Neural progenitor cell (in vitro differentiated cells): ENCODE measurements at regions not wholly inside any gene's neighbourhood (a gene's known extent, or its start where the extent isn't known, plus 50 kb on each side); places are given as distances from the start of the nearest gene placed in this dataset.

Experiments
- DNase-seq: peaks from one replicate; pipeline ENCODE4 v3.0.0-alpha.2; 2016; ENCODE audit warnings: low spot score
- H2AFZ ChIP-seq: fragments of 200-600 bp; sonication (generic); replicated peaks from 2 replicates; pipeline ENCODE4 v1.6.1; 2016; ENCODE audit warnings: antibody characterized with exemption
- H3F3A ChIP-seq: fragments of 200-600 bp; sonication (generic); 2 replicates; pipeline ENCODE4 v1.6.1; 2016; ENCODE audit warnings: antibody characterized with exemption, low read depth
- H3K27ac ChIP-seq: fragments of 200-600 bp; sonication (generic); 2 replicates; pipeline ENCODE4 v1.5.1; 2016; ENCODE audit warnings: mild to moderate bottlenecking
- H3K27me3 ChIP-seq: fragments of 200-600 bp; sonication (generic); 2 replicates; pipeline ENCODE4 v1.6.1; 2016; ENCODE audit warnings: mild to moderate bottlenecking, moderate library complexity
- H3K36me3 ChIP-seq: fragments of 200-600 bp; sonication (generic); 2 replicates; pipeline ENCODE4 v1.5.1; 2016
- H3K4me1 ChIP-seq: fragments of 200-600 bp; sonication (generic); 2 replicates; pipeline ENCODE4 v1.6.1; 2016; ENCODE audit warnings: mixed run types
- H3K4me2 ChIP-seq: fragments of 200-600 bp; sonication (generic); 2 replicates; pipeline ENCODE4 v1.6.1; 2016
- H3K4me3 ChIP-seq: fragments of 200-600 bp; sonication (generic); 2 replicates; pipeline ENCODE4 v1.5.1; 2016
- H3K79me2 ChIP-seq: fragments of 200-600 bp; sonication (generic); 2 replicates; pipeline ENCODE4 v1.6.1; 2016; ENCODE audit warnings: low read depth
- H3K9ac ChIP-seq: fragments of 200-600 bp; sonication (generic); 2 replicates; pipeline ENCODE4 v1.6.1; 2016
- H3K9me3 ChIP-seq: fragments of 200-600 bp; sonication (generic); 2 replicates; pipeline ENCODE4 v1.5.1; 2016; ENCODE audit warnings: low read depth
- H4K20me1 ChIP-seq: fragments of 200-600 bp; sonication (generic); 2 replicates; pipeline ENCODE4 v1.6.1; 2016; ENCODE audit warnings: low read depth
- H3K27ac Mint-ChIP-seq: 3 replicates; pipeline ENCODE4 v1.8.0; 2021; ENCODE audit warnings: mixed read lengths
- H3K27me3 Mint-ChIP-seq: 2 replicates; pipeline ENCODE4 v1.8.0; 2022; ENCODE audit warnings: low read depth, mild to moderate bottlenecking, inconsistent platforms, moderate library complexity, mixed read lengths; ENCODE audit not compliant: insufficient read depth
- H3K36me3 Mint-ChIP-seq: 3 replicates; pipeline ENCODE4 v1.8.0; 2021; ENCODE audit warnings: mixed read lengths
- H3K4me1 Mint-ChIP-seq: 3 replicates; pipeline ENCODE4 v1.8.0; 2021; ENCODE audit warnings: mixed read lengths
- H3K4me3 Mint-ChIP-seq: 3 replicates; pipeline ENCODE4 v1.8.0; 2021; ENCODE audit warnings: mild to moderate bottlenecking, moderate library complexity, mixed read lengths
- H3K9me3 Mint-ChIP-seq: 3 replicates; pipeline ENCODE4 v1.8.0; 2020; ENCODE audit warnings: mixed read lengths
- EZH2 ChIP-seq: fragments of 200-600 bp; sonication (generic); IDR thresholded peaks from 2 replicates; pipeline ENCODE4 v1.6.1; 2017; ENCODE audit warnings: antibody characterized with exemption, mild to moderate bottlenecking, moderate library complexity
- EZH2phosphoT487 ChIP-seq: fragments of 200-600 bp; sonication (generic); IDR thresholded peaks from 2 replicates; pipeline ENCODE4 v1.6.1; 2017; ENCODE audit warnings: antibody characterized with exemption
- TF ChIP-seq, protein P1 (sequence below): fragments of 200-600 bp; sonication (generic); IDR thresholded peaks from 2 replicates; pipeline ENCODE4 v1.5.1; 2017; ENCODE audit warnings: antibody characterized with exemption, mild to moderate bottlenecking

- H3K36me3 ChIP-seq: no peaks in the 10 kb centered on the region
- no peaks in the 10 kb centered on the region for H3K36me3 Mint-ChIP-seq
- TF ChIP-seq EZH2 (no peak), EZH2phosphoT487 (no peak)
- TF ChIP-seq, protein P1, sequence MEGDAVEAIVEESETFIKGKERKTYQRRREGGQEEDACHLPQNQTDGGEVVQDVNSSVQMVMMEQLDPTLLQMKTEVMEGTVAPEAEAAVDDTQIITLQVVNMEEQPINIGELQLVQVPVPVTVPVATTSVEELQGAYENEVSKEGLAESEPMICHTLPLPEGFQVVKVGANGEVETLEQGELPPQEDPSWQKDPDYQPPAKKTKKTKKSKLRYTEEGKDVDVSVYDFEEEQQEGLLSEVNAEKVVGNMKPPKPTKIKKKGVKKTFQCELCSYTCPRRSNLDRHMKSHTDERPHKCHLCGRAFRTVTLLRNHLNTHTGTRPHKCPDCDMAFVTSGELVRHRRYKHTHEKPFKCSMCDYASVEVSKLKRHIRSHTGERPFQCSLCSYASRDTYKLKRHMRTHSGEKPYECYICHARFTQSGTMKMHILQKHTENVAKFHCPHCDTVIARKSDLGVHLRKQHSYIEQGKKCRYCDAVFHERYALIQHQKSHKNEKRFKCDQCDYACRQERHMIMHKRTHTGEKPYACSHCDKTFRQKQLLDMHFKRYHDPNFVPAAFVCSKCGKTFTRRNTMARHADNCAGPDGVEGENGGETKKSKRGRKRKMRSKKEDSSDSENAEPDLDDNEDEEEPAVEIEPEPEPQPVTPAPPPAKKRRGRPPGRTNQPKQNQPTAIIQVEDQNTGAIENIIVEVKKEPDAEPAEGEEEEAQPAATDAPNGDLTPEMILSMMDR: no peak
- H3K9me3 Mint-ChIP-seq: peaks cover 2% of the 10 kb centered on the region
- no peak overlapping the region for H3K27ac Mint-ChIP-seq
- H3K79me2 ChIP-seq: no peaks in the 10 kb centered on the region
- H3K9ac ChIP-seq: no peak overlapping the region
- peaks cover 6% of the 10 kb centered on the region for H3K4me1 Mint-ChIP-seq
- H2AFZ ChIP-seq: no peak overlapping the region
- H3K4me3 ChIP-seq: no peak overlapping the region
- DNase-seq: no peak
- no peaks in the 10 kb centered on the region for H4K20me1 ChIP-seq
- H3K9me3 ChIP-seq: no peaks in the 10 kb centered on the region
- no peak overlapping the region for H3K27ac ChIP-seq
- H3K27me3 ChIP-seq: no peaks in the 10 kb centered on the region
- no peak overlapping the region for H3K4me3 Mint-ChIP-seq
- no peaks in the 10 kb centered on the region for H3F3A ChIP-seq
- peaks cover 13% of the 10 kb centered on the region for H3K27me3 Mint-ChIP-seq
- H3K4me1 ChIP-seq: no peaks in the 10 kb centered on the region
- H3K4me2 ChIP-seq: no peak overlapping the region
These were observed 99.4 kb downstream of the MICALL2 start for GRCh38 chr7:1359681-1360485.

DNA sequence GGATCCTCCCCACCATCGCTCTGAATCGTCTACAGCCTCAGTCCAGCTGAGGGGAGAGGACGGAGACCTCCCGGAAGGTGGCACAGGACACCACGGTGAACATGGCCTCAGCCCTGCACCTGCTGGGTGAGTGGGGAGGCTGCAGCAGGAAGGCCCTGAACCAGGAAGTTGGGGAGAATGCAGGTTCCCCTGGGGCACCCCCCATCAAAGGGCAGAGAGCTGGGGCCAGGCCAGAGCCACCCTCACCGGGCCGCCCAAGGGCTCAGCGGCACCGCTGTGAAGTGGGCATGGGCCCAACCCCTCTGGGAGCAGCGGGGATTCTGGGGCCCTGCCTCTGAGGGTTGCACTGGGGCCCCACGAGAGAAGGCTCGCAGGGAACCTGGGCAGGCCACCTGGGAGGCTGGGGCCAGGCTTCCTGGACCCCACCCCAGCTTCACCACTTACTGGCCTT, 98.7 kb downstream of the MICALL2 start:
- Histone ChIP-seq H3K4me2 (no peak overlapping the region), H2AFZ (no peak overlapping the region), H3K9ac (no peak overlapping the region), H3K9me3 (no peaks in the 10 kb centered on the region), H3K27ac (no peak overlapping the region), H3K4me3 (no peak overlapping the region), H3K27me3 (peaks cover 5% of the 10 kb centered on the region), H3K79me2 (no peaks in the 10 kb centered on the region), H3F3A (no peaks in the 10 kb centered on the region), H3K4me1 (no peaks in the 10 kb centered on the region), H3K36me3 (no peaks in the 10 kb centered on the region), H4K20me1 (no peaks in the 10 kb centered on the region)
- DNase-seq: no peak
- Mint-ChIP-seq H3K36me3 (no peaks in the 10 kb centered on the region), H3K9me3 (peaks cover 2% of the 10 kb centered on the region), H3K4me1 (peaks cover 6% of the 10 kb centered on the region), H3K27me3 (peaks cover 15% of the 10 kb centered on the region), H3K4me3 (no peak overlapping the region), H3K27ac (no peak overlapping the region)
- TF ChIP-seq, protein P1: no peak
- TF ChIP-seq EZH2phosphoT487 (no peak), EZH2 (no peak)

DNA sequence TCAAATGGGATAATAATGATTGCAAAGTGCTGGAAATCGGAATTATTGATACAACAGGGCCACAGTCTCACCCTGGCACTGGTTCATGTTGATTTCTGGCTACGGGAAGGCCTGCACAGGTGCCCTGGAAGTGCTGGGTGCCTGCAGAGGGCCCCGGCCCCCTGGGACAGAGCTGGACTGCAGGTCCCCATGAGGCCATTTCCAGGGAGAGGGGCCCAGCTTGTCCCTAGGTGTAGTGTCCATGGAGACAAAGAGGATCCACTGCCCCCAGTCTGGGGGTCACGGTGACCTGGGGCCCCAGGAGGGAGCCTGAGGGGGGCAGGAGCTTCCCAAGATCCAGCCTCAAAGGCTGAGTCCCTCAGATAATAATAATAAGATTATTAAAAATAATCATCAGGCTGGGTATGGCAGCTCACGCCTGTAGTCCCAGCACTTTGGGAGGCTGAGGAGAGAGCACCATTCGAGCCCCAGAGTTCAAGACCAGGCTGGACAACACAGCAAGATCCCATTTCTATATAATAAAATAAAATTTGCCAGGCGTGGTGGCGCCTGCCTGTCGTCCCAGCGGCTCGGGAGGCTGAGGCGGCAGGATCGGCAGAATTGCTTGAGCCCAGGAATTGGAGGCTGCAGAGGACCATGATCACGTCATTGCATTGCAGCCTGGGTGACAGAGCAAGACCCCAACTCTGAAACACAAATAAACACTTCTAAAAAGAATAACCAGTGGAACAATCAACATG, 98.1 kb downstream of the MICALL2 start:
- no peak overlapping the region for H3K27ac ChIP-seq
- no peak overlapping the region for H3K9ac ChIP-seq
- no peaks in the 10 kb centered on the region for H3K79me2 ChIP-seq
- H3K9me3 ChIP-seq: no peaks in the 10 kb centered on the region
- DNase-seq: no peak
- H3K4me1 ChIP-seq: no peaks in the 10 kb centered on the region
- H3K9me3 Mint-ChIP-seq: peaks cover 2% of the 10 kb centered on the region
- no peak overlapping the region for H3K4me3 Mint-ChIP-seq
- no peak overlapping the region for H2AFZ ChIP-seq
- no peak overlapping the region for H3K4me2 ChIP-seq
- peaks cover 6% of the 10 kb centered on the region for H3K4me1 Mint-ChIP-seq
- no peaks in the 10 kb centered on the region for H3K36me3 Mint-ChIP-seq
- H3K27ac Mint-ChIP-seq: no peak overlapping the region
- no peaks in the 10 kb centered on the region for H3K36me3 ChIP-seq
- H4K20me1 ChIP-seq: no peaks in the 10 kb centered on the region
- peaks cover 18% of the 10 kb centered on the region for H3K27me3 Mint-ChIP-seq
- H3K27me3 ChIP-seq: peaks cover 12% of the 10 kb centered on the region
- no peaks in the 10 kb centered on the region for H3F3A ChIP-seq
- no peak for TF ChIP-seq EZH2phosphoT487
- TF ChIP-seq EZH2: no peak
- TF ChIP-seq, protein P1: no peak
- H3K4me3 ChIP-seq: no peak overlapping the region
